Middle frontal gyrus (tissue), 1 donor: ENCODE measurements at regions not wholly inside any gene's neighbourhood (a gene's known extent, or its start where the extent isn't known, plus 50 kb on each side); places are given as distances from the start of the nearest gene placed in this dataset.
"Not testable (repeated sequence)": the region's sequence is repeated elsewhere in the genome, so short reads cannot be mapped to it uniquely, and the experiment has no call there.

Source experiments
- DNase-seq: peaks from one replicate; pipeline ENCODE4 v3.0.0-alpha.2; 2015; ENCODE audit warnings: low spot score; ENCODE audit errors: extremely low spot score

GRCh38 chr2:83320053-83320452 is 1139.0 kb downstream of the SUCLG1 start:
- DNase-seq, result no peak

GRCh38 chr2:83305758-83306378 is 1153.2 kb downstream of the SUCLG1 start:
- DNase-seq, result no peak

- DNase-seq, result no peak
Observed at GRCh38 chr2:83291083-83291482, 1168.0 kb downstream of the SUCLG1 start.

GRCh38 chr2:83282841-83283240 is 1176.2 kb downstream of the SUCLG1 start:
- no peak for DNase-seq

GRCh38 chr2:83282043-83282795 is 1176.9 kb downstream of the SUCLG1 start:
- DNase-seq, result no peak

- no peak for DNase-seq
Observed at GRCh38 chr2:83280391-83280790, 1178.7 kb downstream of the SUCLG1 start.

- no peak for DNase-seq
Observed at GRCh38 chr2:83273322-83273721, 1185.8 kb downstream of the SUCLG1 start.

GRCh38 chr2:83261591-83262136 is 1197.4 kb downstream of the SUCLG1 start:
- DNase-seq, result no peak

- no peak for DNase-seq
Observed at GRCh38 chr2:83253848-83254247, 1205.2 kb downstream of the SUCLG1 start.

GRCh38 chr2:83251321-83251872 is 1207.7 kb downstream of the SUCLG1 start:
- no peak for DNase-seq

GRCh38 chr2:83245806-83246537 is 1213.1 kb downstream of the SUCLG1 start:
- not testable (repeated sequence) for DNase-seq

GRCh38 chr2:83240611-83241010 is 1218.5 kb downstream of the SUCLG1 start:
- no peak for DNase-seq

GRCh38 chr2:83238111-83238510 is 1221.0 kb downstream of the SUCLG1 start:
- DNase-seq, result no peak

- DNase-seq, result no peak
Observed at GRCh38 chr2:83234246-83234645, 1224.8 kb downstream of the SUCLG1 start.

- no peak for DNase-seq
Observed at GRCh38 chr2:83233781-83234180, 1225.3 kb downstream of the SUCLG1 start.

- DNase-seq, result no peak
Observed at GRCh38 chr2:83233326-83233725, 1225.8 kb downstream of the SUCLG1 start.

GRCh38 chr2:83229443-83229842 is 1229.6 kb downstream of the SUCLG1 start:
- DNase-seq, result no peak

GRCh38 chr2:83224591-83225200 is 1234.4 kb downstream of the SUCLG1 start:
- no peak for DNase-seq

- no peak for DNase-seq
Observed at GRCh38 chr2:83221258-83221657, 1237.8 kb downstream of the SUCLG1 start.

- DNase-seq, result no peak
Observed at GRCh38 chr2:83217854-83218253, 1241.2 kb downstream of the SUCLG1 start.

- DNase-seq, result no peak
Observed at GRCh38 chr2:83196225-83196624, 1262.9 kb downstream of the SUCLG1 start.
